GM12873 (cell line): ENCODE measurements at regions not wholly inside any gene's neighbourhood (a gene's known extent, or its start where the extent isn't known, plus 50 kb on each side); places are given as distances from the start of the nearest gene placed in this dataset.

ENCODE experiments used
- TF ChIP-seq, protein P1 (sequence below): IDR thresholded peaks from 2 replicates; pipeline ENCODE4 v1.5.1; 2012; ENCODE audit warnings: low read depth, mild to moderate bottlenecking, moderate library complexity, low read length, control low read depth; ENCODE audit not compliant: insufficient read depth; ENCODE audit errors: missing control alignments

- TF ChIP-seq, protein P1, sequence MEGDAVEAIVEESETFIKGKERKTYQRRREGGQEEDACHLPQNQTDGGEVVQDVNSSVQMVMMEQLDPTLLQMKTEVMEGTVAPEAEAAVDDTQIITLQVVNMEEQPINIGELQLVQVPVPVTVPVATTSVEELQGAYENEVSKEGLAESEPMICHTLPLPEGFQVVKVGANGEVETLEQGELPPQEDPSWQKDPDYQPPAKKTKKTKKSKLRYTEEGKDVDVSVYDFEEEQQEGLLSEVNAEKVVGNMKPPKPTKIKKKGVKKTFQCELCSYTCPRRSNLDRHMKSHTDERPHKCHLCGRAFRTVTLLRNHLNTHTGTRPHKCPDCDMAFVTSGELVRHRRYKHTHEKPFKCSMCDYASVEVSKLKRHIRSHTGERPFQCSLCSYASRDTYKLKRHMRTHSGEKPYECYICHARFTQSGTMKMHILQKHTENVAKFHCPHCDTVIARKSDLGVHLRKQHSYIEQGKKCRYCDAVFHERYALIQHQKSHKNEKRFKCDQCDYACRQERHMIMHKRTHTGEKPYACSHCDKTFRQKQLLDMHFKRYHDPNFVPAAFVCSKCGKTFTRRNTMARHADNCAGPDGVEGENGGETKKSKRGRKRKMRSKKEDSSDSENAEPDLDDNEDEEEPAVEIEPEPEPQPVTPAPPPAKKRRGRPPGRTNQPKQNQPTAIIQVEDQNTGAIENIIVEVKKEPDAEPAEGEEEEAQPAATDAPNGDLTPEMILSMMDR = no peak
Measured at GRCh38 chr15:70320077-70320476, 222.4 kb upstream of the TLE3 start.

- TF ChIP-seq, protein P1 = no peak
Measured at GRCh38 chr15:70319466-70319865, 221.7 kb upstream of the TLE3 start.

- TF ChIP-seq, protein P1 = no peak
Measured at GRCh38 chr15:70318594-70319465, 221.1 kb upstream of the TLE3 start.

GRCh38 chr15:70316059-70316600, 218.4 kb upstream of the TLE3 start:
- TF ChIP-seq, protein P1 = no peak

DNA sequence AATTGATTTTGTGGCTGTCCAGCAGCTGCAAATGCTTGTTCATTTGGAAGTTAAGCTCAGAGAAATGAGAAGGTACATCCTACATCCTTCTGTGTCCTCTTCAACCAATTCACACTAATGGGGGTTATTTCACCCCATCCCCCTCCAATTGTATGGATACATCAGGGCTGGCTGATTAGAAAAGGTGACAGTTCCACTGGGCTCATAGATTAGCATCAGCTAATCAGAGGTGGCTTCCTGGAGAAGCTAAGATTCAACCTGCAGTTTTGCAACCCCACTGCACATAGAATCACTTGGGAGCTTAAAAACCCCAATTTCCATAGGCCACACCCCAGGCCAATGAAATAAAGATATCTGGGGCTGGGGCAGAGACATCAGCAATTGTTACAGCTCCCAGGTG, 217.7 kb upstream of the TLE3 start:
- TF ChIP-seq, protein P1 = no peak

DNA sequence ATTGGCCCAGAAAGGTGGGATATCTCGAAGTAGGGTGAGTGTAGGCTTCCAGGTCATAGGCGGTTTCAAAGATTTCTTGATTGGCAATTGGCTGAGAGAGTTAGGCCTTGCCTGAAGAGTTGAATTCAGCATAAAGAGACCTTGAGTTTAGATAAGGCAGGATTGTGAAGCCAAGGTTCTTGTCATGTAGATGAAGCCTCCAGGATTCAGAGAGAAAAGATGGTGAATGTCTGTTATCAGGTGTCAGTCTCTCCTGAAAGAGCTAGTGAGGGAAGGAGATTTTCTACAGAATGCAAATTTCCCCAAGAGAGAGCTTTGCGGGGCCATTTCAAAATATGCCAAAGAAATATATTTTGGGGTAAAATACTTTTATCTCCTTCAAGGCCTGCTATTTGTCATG, 217.0 kb upstream of the TLE3 start:
- TF ChIP-seq, protein P1 = no peak

- TF ChIP-seq, protein P1 = no peak
Measured at GRCh38 chr15:70314018-70314354, 216.3 kb upstream of the TLE3 start.
